ENCODE measurements at regions not wholly inside any gene's neighbourhood (a gene's known extent, or its start where the extent isn't known, plus 50 kb on each side); places are given as distances from the start of the nearest gene placed in this dataset.
"Not testable (repeated sequence)": the region's sequence is repeated elsewhere in the genome, so short reads cannot be mapped to it uniquely, and the experiment has no call there.

DNA sequence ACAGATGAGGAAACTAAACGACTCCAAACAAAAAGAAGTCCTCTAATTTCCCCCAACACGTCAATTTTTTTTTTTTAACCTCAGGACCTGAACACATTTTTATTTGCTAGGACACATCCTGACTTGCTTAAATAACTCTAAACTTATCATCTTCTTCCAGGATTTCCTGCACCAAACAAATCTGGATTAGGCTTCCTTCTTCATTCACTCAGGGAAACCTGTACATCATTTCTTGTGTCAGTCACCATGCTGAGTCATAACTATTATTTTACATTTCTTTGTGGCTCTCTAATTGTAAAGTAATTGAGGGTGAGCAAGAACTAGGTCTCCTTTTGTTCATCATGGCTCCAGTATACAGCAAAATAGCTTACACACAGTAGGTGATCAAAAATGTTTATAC is 433.4 kb upstream of the GBE1 start:
- DNase-seq, result no peak

DNA sequence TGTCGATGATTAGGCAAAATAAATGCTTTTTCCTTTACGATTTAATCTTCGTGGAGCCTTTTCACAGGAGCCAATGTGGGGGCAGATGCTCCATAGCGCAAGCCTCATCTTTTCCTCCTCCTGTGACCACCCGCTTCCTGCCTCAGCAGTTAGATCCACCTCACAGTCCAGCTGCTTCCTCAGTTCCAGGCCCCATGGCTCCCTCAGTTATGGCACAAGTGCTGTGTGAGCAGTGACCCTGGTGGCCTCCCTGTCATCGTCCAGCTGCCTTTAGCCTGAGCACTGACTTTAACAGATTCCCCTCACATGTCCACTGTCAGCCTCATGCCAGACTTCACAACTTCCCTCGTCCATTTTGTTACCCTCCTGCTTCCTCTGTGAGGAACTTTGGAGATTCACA is 424.6 kb upstream of the GBE1 start:
- no peak for DNase-seq

GRCh38 chr3:82179291-82179690 is 417.8 kb upstream of the GBE1 start:
- no peak for DNase-seq

DNA sequence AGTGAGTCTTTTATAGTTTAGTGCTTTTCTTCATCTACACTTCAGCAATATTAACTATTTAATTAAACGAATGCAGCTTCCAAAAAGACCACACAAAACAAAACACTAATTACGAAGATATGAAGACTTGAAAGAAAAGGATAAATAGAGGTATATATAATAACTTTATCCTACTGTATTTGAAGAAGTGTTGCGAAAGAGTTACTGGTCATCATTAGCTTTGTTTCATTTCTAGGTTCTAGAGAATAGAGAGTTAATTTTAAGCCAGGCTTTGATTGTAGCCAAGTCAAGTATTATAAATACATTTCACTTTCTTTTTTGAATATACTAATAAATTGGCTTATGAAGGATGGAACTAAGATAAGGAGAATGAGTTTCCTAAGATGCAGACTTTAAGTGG is 416.8 kb upstream of the GBE1 start:
- DNase-seq, result no peak

GRCh38 chr3:82177774-82178173 is 416.3 kb upstream of the GBE1 start:
- DNase-seq, result no peak

GRCh38 chr3:82165266-82165665 is 403.8 kb upstream of the GBE1 start:
- DNase-seq, result no peak

DNA sequence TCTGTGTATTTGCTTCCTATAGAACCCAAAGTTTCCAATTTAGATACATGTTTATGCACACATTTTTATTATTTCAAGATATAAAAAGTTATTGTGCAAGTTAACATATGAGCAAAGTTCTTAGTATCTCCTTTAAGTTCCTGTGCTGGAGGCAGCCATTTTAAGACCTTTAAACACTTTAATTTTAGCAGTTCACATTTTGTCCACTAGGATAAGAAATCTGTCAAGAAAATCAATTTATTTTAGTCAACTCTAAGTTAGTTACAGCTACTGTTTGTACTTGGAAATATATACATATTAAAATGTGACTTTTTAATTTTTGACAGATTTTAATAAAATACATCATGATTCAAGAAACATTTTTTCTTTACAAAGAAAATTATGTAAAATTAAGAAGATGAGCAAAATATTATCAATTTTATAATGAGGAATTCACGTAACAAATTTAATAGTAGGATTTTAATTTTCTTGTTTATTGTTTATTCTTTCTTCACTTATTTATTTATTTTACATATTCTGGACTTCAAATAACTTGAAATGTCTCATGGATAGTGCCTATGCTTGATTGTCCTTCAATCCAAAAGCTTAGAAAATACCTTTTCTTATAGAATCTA is 402.6 kb upstream of the GBE1 start:
- DNase-seq, result no peak

- DNase-seq, result no peak
Observed at GRCh38 chr3:82157952-82158351, 396.5 kb upstream of the GBE1 start.

- not testable (repeated sequence) for DNase-seq
Observed at GRCh38 chr3:82153892-82154291, 392.4 kb upstream of the GBE1 start.

DNA sequence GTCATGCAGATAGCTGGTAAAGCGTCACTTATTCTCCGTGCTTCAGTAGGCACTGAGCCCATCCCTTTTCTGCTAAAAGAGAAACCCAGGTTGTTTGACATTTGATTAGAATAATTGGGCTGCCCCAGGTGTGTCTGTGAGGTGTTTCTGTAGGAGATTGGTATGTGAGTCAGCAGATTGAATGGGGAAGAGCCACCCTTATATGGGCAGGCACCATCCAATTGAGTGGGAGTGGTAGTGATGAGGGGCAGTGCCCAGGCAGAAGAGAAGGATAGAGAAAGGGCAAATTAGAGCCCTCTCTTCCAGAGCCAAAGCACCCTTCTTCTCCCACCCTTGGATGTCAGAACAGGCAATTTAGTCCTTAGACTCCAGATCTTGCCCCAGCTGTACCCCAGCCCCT is 384.3 kb upstream of the GBE1 start:
- DNase-seq, result no peak

DNA sequence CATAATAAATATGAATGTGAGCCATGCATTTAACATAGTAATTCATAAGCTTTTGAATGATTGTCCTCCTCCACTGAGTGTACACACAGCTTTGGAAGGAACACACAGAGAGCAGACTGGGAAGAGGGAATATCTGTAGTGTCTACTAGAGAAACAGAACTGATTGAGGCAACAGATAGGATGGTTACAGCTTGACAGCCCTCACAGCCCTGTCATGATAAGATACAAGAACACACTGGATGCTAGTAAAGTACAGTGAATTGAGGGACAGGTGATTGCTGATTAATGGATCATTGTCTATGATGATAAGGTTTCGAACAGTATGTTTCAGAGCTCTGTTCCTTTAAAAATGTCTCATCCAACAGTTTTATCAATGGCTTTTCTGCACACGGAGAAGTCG is 383.4 kb upstream of the GBE1 start:
- no peak for DNase-seq

- no peak for DNase-seq
Observed at GRCh38 chr3:82143661-82144412, 382.4 kb upstream of the GBE1 start.

- DNase-seq, result no peak
Observed at GRCh38 chr3:82141592-82141991, 380.1 kb upstream of the GBE1 start.

DNA sequence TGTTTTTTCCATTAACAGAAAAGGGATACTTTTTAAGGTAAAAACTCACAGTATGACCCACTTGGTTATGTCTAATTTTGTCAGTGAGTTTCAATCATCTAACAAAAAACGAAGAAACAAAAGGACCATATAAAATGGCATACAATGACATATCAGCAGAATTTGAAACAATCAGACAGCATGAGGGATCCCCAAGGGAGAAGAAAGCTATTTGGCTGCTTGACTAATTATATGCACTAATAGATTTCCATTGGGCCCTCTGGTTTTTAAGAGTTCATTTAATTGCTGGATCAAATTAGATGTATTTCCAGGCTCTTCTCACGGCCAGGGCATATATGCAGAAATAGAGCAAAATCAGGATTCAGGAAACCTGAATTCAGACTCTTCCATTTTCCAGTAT is 376.4 kb upstream of the GBE1 start:
- DNase-seq, result no peak

- no peak for DNase-seq
Observed at GRCh38 chr3:82137050-82137449, 375.6 kb upstream of the GBE1 start.

GRCh38 chr3:82133070-82133606 is 371.7 kb upstream of the GBE1 start:
- DNase-seq, result peak in 19 of 58 donors; percentile 2 to 54 (median 15)

GRCh38 chr3:82132210-82133069 is 371.0 kb upstream of the GBE1 start:
- no peak for DNase-seq

- DNase-seq, result no peak
Observed at GRCh38 chr3:82130046-82130445, 368.6 kb upstream of the GBE1 start.

GRCh38 chr3:82129221-82129801 is 367.9 kb upstream of the GBE1 start:
- DNase-seq, result no peak

- DNase-seq, result no peak
Observed at GRCh38 chr3:82128271-82128670, 366.8 kb upstream of the GBE1 start.

DNA sequence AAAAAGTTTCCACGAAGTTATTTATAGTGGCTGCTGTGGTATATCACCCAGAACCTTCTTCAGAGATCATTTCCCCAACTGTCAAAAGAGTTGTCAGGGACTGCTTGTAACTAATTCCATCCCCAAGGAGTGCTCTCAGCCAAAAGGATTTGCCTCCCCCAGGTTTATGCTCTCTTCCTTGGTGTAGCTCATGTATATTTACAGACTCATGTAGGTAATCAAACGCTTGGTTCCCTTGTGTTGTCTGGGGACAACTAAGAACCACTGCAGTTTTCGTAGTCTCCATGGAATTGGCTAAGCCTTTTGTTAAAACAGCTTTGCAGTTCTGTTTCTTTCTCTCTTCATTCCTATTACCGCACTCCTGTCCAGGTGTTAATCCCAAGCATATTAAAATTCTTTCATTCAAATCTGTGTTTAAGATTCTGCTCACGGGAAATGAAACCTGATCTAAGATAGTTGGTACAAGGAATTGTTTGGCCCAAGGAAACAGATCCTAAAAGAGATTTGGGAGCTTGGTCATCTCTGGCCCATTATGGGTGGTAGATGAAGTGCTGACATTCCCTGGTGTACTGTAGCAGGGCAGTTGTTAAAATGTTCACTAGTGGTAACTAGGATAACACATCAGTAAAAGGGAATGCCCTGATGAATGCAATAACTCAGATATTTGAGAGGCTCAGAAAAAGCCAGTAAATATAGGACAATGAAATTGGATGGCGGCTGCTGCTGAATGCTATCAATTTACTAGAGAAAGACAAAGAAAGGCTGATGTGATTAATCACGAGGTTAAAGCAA is 361.3 kb upstream of the GBE1 start:
- DNase-seq, result no peak

Data from anterior cingulate cortex (tissue), 58 donors.